Thymus (tissue), 11 donors: ENCODE measurements at regions not wholly inside any gene's neighbourhood (a gene's known extent, or its start where the extent isn't known, plus 50 kb on each side); places are given as distances from the start of the nearest gene placed in this dataset.
"Not testable (repeated sequence)": the region's sequence is repeated elsewhere in the genome, so short reads cannot be mapped to it uniquely, and the experiment has no call there.

Source experiments
- DNase-seq, 9 donors: peaks; one replicate each; pipeline ENCODE4 v3.0.0-alpha.2; 2013; ENCODE audit warnings: low spot score in 9 of 9, low read depth in 6 of 9, missing footprints in 1 of 9
- H3K27ac ChIP-seq, 2 donors: one replicate each; pipeline ENCODE4 v1.5.1; 2013; ENCODE audit warnings: control low read depth in 1 of 2, low read depth in 1 of 2, low read length in 1 of 2, mild to moderate bottlenecking in 1 of 2, moderate library complexity in 1 of 2
- H3K27me3 ChIP-seq, 2 donors: one replicate each; pipeline ENCODE4 v1.5.1; 2013; ENCODE audit warnings: low read length in 1 of 2; ENCODE audit not compliant: control insufficient read depth in 2 of 2, insufficient read depth in 1 of 2
- H3K36me3 ChIP-seq, 2 donors: one replicate each; pipeline ENCODE4 v1.5.1; 2013; ENCODE audit warnings: low read length in 1 of 2, mild to moderate bottlenecking in 1 of 2, moderate library complexity in 1 of 2; ENCODE audit not compliant: control insufficient read depth in 2 of 2, insufficient read depth in 2 of 2
- H3K4me1 ChIP-seq, 2 donors: one replicate each; pipeline ENCODE4 v1.5.1; 2013; ENCODE audit warnings: low read length in 2 of 2; ENCODE audit not compliant: control insufficient read depth in 2 of 2, insufficient read depth in 2 of 2
- H3K4me3 ChIP-seq, 2 donors: one replicate each; pipeline ENCODE4 v1.5.1; 2013; ENCODE audit warnings: low read length in 2 of 2, control low read depth in 1 of 2, mild to moderate bottlenecking in 1 of 2
- H3K9me3 ChIP-seq, 2 donors: one replicate each; pipeline ENCODE4 v1.5.1; 2013; ENCODE audit warnings: low read length in 1 of 2, mild to moderate bottlenecking in 1 of 2; ENCODE audit not compliant: control insufficient read depth in 2 of 2, insufficient read depth in 1 of 2
- WGBS: extraction: QIAGEN DNeasy Blood & Tissue Kit; methylation state at CpG from one replicate; pipeline ENCODE4 v1.1.7; 2013; 5-methylcytosine and 5-hydroxymethylcytosine counted together
- donor health status: healthy.

- not testable (repeated sequence) for DNase-seq, H3K27me3 ChIP-seq, H3K4me3 ChIP-seq, H3K9me3 ChIP-seq, H3K36me3 ChIP-seq
- peak overlapping the region in 1 of 2 donors; percentile 46 for H3K27ac ChIP-seq
- H3K4me1 ChIP-seq = peaks cover 18 to 82% of the 10 kb centered on the region in 2 donors
- 70% methylated on average over 4 of the region's 4 CpGs for WGBS
These were observed 229.7 kb upstream of the PRSS58 start for GRCh38 chr7:142487565-142487964.

- H3K4me3 ChIP-seq = no peak overlapping the region
- H3K36me3 ChIP-seq = no peaks in the 10 kb centered on the region
- H3K27me3 ChIP-seq = no peaks in the 10 kb centered on the region
- WGBS = 71% methylated on average over 4 of the region's 4 CpGs
- H3K4me1 ChIP-seq = peaks cover 22 to 82% of the 10 kb centered on the region in 2 donors
- no peaks in the 10 kb centered on the region for H3K9me3 ChIP-seq
- DNase-seq = no peak
- peak overlapping the region in 1 of 2 donors; percentile 41 for H3K27ac ChIP-seq
These were observed 229.3 kb upstream of the PRSS58 start for GRCh38 chr7:142487124-142487523.

- 73% methylated on average over 7 of the region's 7 CpGs for WGBS
- peaks cover 24 to 84% of the 10 kb centered on the region in 2 donors for H3K4me1 ChIP-seq
These were observed 227.9 kb upstream of the PRSS58 start for GRCh38 chr7:142485617-142486226.

GRCh38 chr7:142483659-142484317 lies 225.9 kb upstream of the PRSS58 start:
- H3K36me3 ChIP-seq = no peaks in the 10 kb centered on the region
- H3K4me3 ChIP-seq = no peak overlapping the region
- no peaks in the 10 kb centered on the region for H3K27me3 ChIP-seq
- WGBS = 88% methylated on average over 5 of the region's 5 CpGs
- H3K9me3 ChIP-seq = no peaks in the 10 kb centered on the region
- peaks cover 25 to 78% of the 10 kb centered on the region in 2 donors for H3K4me1 ChIP-seq
- DNase-seq = no peak
- peak overlapping the region in 1 of 2 donors; percentile 2 for H3K27ac ChIP-seq

More at GRCh38 chr7:142485617-142486226, 227.9 kb upstream of the PRSS58 start:
- peak overlapping the region in 1 of 2 donors; percentile 55 for H3K27ac ChIP-seq
- no peaks in the 10 kb centered on the region for H3K27me3 ChIP-seq
- no peak overlapping the region for H3K4me3 ChIP-seq
- peak in 2 of 9 donors; percentile 54 to 64 for DNase-seq
- no peaks in the 10 kb centered on the region for H3K9me3 ChIP-seq
- no peaks in the 10 kb centered on the region for H3K36me3 ChIP-seq

- 23% methylated on average over 9 of the region's 9 CpGs for WGBS
- peak overlapping the region; percentile 80 to 84 for H3K27ac ChIP-seq
These were observed 225.2 kb upstream of the PRSS58 start for GRCh38 chr7:142482891-142483658.

GRCh38 chr7:142481548-142481947 lies 223.7 kb upstream of the PRSS58 start:
- no peak overlapping the region for H3K4me3 ChIP-seq
- H3K36me3 ChIP-seq = no peaks in the 10 kb centered on the region
- DNase-seq = no peak
- H3K4me1 ChIP-seq = peaks cover 17 to 77% of the 10 kb centered on the region in 2 donors
- WGBS = 63% methylated on average over 2 of the region's 2 CpGs
- H3K27me3 ChIP-seq = no peaks in the 10 kb centered on the region
- peak overlapping the region; percentile 42 to 84 for H3K27ac ChIP-seq
- no peaks in the 10 kb centered on the region for H3K9me3 ChIP-seq

More at GRCh38 chr7:142482891-142483658, 225.2 kb upstream of the PRSS58 start:
- Histone ChIP-seq H3K27me3 (no peaks in the 10 kb centered on the region), H3K9me3 (no peaks in the 10 kb centered on the region), H3K4me1 (peaks cover 21 to 77% of the 10 kb centered on the region in 2 donors), H3K36me3 (no peaks in the 10 kb centered on the region), H3K4me3 (no peak overlapping the region)
- peak in 3 of 9 donors; percentile 51 to 76 (median 54) for DNase-seq

GRCh38 chr7:142478479-142479220 lies 220.8 kb upstream of the PRSS58 start:
- DNase-seq = peak in 6 of 9 donors; percentile 67 to 83 (median 73)
- Histone ChIP-seq H3K27ac (peak overlapping the region in 1 of 2 donors; percentile 86), H3K4me1 (peaks cover 17 to 76% of the 10 kb centered on the region in 2 donors), H3K27me3 (no peaks in the 10 kb centered on the region), H3K36me3 (no peaks in the 10 kb centered on the region), H3K4me3 (no peak overlapping the region), H3K9me3 (no peaks in the 10 kb centered on the region)
- 18% methylated on average over 9 of the region's 9 CpGs for WGBS

GRCh38 chr7:142477801-142478200 lies 219.9 kb upstream of the PRSS58 start:
- 56% methylated on average over 5 of the region's 5 CpGs for WGBS

More at GRCh38 chr7:142477801-142478200, 219.9 kb upstream of the PRSS58 start:
- H3K9me3 ChIP-seq, DNase-seq, H3K4me3 ChIP-seq, H3K27me3 ChIP-seq, H3K36me3 ChIP-seq: not testable (repeated sequence)
- peaks cover 15 to 72% of the 10 kb centered on the region in 2 donors for H3K4me1 ChIP-seq
- peak overlapping the region; percentile 65 to 86 for H3K27ac ChIP-seq
